ENCODE measurements at regions not wholly inside any gene's neighbourhood (a gene's known extent, or its start where the extent isn't known, plus 50 kb on each side); places are given as distances from the start of the nearest gene placed in this dataset.

DNA sequence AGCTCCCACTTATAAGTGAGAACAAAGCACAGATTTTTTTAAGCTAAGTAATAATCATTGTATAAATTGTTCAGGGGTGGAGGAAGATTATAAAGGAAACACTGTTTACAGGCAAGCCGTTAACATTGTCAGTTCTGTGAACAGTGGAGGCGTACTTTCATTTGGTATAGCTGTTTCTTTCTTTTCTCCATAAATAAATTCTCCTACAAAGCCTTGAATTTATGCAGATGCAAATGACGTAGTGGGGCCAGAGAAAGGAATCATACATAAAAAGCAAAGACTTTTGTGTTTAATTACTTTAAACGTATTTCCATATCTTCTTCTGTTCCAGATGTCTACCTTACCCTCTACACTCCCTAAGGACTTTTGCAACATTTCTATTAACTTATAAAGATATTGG lies 914.9 kb downstream of the ZPLD1 start:
- Histone ChIP-seq H3K36me3 (no peaks in the 10 kb centered on the region), H3K27me3 (no peaks in the 10 kb centered on the region), H3K9me3 (no peaks in the 10 kb centered on the region), H3K27ac (no peak overlapping the region), H3K4me3 (no peak overlapping the region), H3K4me1 (no peaks in the 10 kb centered on the region)
- no peak for DNase-seq
- TF ChIP-seq POLR2AphosphoS5 (IDR thresholded peaks at IDR 0.05) (no peak), EP300 (IDR thresholded peaks at IDR 0.05) (no peak), POLR2A (IDR thresholded peaks at IDR 0.05) (no peak)
- TF ChIP-seq, protein P1, sequence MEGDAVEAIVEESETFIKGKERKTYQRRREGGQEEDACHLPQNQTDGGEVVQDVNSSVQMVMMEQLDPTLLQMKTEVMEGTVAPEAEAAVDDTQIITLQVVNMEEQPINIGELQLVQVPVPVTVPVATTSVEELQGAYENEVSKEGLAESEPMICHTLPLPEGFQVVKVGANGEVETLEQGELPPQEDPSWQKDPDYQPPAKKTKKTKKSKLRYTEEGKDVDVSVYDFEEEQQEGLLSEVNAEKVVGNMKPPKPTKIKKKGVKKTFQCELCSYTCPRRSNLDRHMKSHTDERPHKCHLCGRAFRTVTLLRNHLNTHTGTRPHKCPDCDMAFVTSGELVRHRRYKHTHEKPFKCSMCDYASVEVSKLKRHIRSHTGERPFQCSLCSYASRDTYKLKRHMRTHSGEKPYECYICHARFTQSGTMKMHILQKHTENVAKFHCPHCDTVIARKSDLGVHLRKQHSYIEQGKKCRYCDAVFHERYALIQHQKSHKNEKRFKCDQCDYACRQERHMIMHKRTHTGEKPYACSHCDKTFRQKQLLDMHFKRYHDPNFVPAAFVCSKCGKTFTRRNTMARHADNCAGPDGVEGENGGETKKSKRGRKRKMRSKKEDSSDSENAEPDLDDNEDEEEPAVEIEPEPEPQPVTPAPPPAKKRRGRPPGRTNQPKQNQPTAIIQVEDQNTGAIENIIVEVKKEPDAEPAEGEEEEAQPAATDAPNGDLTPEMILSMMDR (IDR thresholded peaks at IDR 0.05) = no peak
- intact Hi-C loops (cut with DNase I) = no loop called here
- WGBS, 2 donors = 72 to 80% methylated on average over 4 of the region's 4 CpGs

DNA sequence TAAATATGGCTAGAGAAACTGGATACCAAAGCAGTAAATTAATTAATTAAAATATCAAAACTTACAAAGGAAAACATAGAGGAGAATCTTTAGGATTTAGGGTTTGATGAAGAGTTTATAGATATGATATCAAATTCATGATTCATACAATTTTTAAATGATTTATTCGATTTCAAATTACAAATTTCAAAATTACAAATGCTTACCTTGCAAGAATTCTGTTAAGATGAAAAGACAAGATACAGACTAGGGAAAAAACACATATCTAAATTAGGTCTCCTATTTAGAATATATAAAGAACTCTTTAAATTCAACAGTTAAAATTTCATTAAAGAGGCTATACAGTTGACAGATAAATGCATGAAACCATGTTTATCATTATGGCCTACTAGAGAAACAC lies 930.7 kb downstream of the ZPLD1 start:
- Histone ChIP-seq H3K27ac (no peak overlapping the region), H3K36me3 (no peaks in the 10 kb centered on the region), H3K4me1 (no peaks in the 10 kb centered on the region), H3K4me3 (no peak overlapping the region), H3K9me3 (no peaks in the 10 kb centered on the region), H3K27me3 (no peaks in the 10 kb centered on the region)
- TF ChIP-seq POLR2AphosphoS5 (IDR thresholded peaks at IDR 0.05) (no peak), POLR2A (IDR thresholded peaks at IDR 0.05) (no peak), EP300 (IDR thresholded peaks at IDR 0.05) (no peak)
- TF ChIP-seq, protein P1 (IDR thresholded peaks at IDR 0.05) = no peak
- no peak for DNase-seq
- WGBS, 2 donors = 62 to 68% methylated on average over 1 of the region's 1 CpG
- intact Hi-C loops (cut with DNase I) = no loop called here

DNA sequence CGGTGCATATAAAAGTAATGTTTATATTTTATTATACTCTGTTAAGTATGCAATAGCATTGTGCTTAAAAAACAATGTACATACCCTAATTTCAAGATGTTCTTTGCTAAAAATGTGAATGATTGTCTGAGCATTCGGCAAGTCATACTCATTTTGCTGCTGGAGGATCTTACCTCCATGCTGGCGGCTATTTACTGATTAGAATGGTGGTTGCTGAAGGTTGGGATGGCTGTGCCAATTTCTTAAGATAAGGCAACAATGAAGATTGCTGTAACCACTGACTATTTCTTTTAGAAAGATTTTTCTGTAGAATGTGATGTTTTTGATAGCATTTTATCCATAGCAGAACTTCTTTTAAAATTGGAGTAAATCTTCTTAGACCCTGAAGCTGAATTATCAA lies 932.7 kb downstream of the ZPLD1 start:
- Histone ChIP-seq H3K9me3 (no peaks in the 10 kb centered on the region), H3K4me1 (no peaks in the 10 kb centered on the region), H3K4me3 (no peak overlapping the region), H3K27me3 (no peaks in the 10 kb centered on the region), H3K27ac (no peak overlapping the region), H3K36me3 (no peaks in the 10 kb centered on the region)
- TF ChIP-seq POLR2AphosphoS5 (IDR thresholded peaks at IDR 0.05) (no peak), POLR2A (IDR thresholded peaks at IDR 0.05) (no peak), EP300 (IDR thresholded peaks at IDR 0.05) (no peak)
- TF ChIP-seq, protein P1 (IDR thresholded peaks at IDR 0.05) = no peak
- WGBS, 2 donors = 89 to 92% methylated on average over 3 of the region's 3 CpGs
- intact Hi-C loops (cut with DNase I) = no loop called here
- DNase-seq = no peak

DNA sequence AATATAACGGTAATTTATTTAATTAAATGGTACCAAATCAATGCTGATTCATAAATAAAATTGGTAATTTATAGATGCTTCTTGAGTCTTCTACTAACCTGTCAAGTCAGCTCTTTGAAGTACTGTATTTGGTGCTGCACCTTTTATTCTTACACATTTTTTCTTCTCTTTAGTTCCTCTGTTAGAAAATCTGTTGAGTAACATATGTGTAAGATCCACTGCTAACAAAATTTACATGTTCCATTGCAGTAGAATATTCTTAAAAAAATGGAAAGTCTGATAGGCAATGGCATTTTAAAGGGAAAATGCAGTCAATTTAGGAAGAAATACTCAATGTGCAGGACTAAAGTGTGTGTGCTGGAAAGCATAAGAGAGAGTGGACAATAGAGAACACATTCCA lies 936.6 kb downstream of the ZPLD1 start:
- H3K27ac ChIP-seq = no peak overlapping the region
- intact Hi-C loops (cut with DNase I) = no loop called here
- 55 to 73% methylated on average over 1 of the region's 1 CpG for WGBS, 2 donors

DNA sequence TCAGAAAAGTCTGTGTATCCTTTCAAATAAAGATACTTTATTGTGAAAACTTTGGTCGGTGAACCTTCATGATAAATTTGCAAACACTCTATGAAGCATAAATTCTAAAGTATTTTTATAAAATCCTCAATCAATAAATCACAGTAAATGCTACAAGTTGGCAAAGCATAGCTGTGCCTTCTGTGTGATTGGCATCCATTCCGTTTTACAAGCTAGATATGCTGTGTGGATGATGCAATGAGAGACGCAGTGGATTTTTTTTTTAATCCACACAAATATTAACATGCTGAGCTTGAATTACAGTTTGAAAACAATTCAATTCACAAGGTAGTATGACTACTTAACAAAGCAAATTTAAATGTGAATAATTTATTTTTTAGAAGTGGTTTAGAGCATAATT lies 937.2 kb downstream of the ZPLD1 start:
- Histone ChIP-seq H3K27me3 (no peaks in the 10 kb centered on the region), H3K4me3 (no peak overlapping the region), H3K27ac (no peak overlapping the region), H3K4me1 (no peaks in the 10 kb centered on the region), H3K9me3 (no peaks in the 10 kb centered on the region), H3K36me3 (no peaks in the 10 kb centered on the region)
- no peak for TF ChIP-seq EP300 (IDR thresholded peaks at IDR 0.05)
- TF ChIP-seq POLR2A (IDR thresholded peaks at IDR 0.05) = no peak
- no peak for TF ChIP-seq POLR2AphosphoS5 (IDR thresholded peaks at IDR 0.05)
- TF ChIP-seq, protein P1 (IDR thresholded peaks at IDR 0.05) = no peak
- intact Hi-C loops (cut with DNase I) = no loop called here
- no peak for DNase-seq
- WGBS, 2 donors = 56 to 83% methylated on average over 3 of the region's 3 CpGs

More for the DNA sequence above, 936.6 kb downstream of the ZPLD1 start:
- Histone ChIP-seq H3K9me3 (no peaks in the 10 kb centered on the region), H3K27me3 (no peaks in the 10 kb centered on the region), H3K4me3 (no peak overlapping the region), H3K36me3 (no peaks in the 10 kb centered on the region), H3K4me1 (no peaks in the 10 kb centered on the region)
- no peak for DNase-seq
- TF ChIP-seq EP300 (IDR thresholded peaks at IDR 0.05) (no peak), POLR2AphosphoS5 (IDR thresholded peaks at IDR 0.05) (no peak)
- TF ChIP-seq, protein P1 (IDR thresholded peaks at IDR 0.05) = no peak

All from sigmoid colon (tissue), 6 donors.